HCT116 (cell line): ENCODE measurements at regions not wholly inside any gene's neighbourhood (a gene's known extent, or its start where the extent isn't known, plus 50 kb on each side); places are given as distances from the start of the nearest gene placed in this dataset.

ENCODE experiments used
- ATAC-seq: fragments of 200-7000 bp; cut with Tn5 transposase; 2 replicates; pipeline ENCODE4 v1.9.1; 2020; ENCODE audit warnings: mild to moderate bottlenecking, moderate library complexity
- BruUV-seq: library from RNA; stranded (reverse); fragments of 400-500 nt; replicated peaks from 2 replicates; lab custom pipeline; 2021; lab: Mats Ljungman, UMichigan
- CTCF ChIA-PET: fragments of 300-600 bp; sonication (Branson Sonifier 250); formaldehyde crosslinking; loops from one replicate; lab custom pipeline; 2021; ENCODE audit warnings: antibody characterized with exemption; lab: Charles Lee
- POLR2A ChIA-PET: fragments of 300-600, 350-600 bp; sonication (Branson Sonifier 250); formaldehyde crosslinking; loops from one replicate; lab custom pipeline; 2021; ENCODE audit warnings: antibody characterized with exemption; lab: Charles Lee
- RAD21 ChIA-PET, 2 experiments: fragments of 300-600 bp; sonication (Branson Sonifier 250); formaldehyde crosslinking; loops; one replicate each; lab custom pipeline; 2023; ENCODE audit warnings: low total read pairs in 2 of 2; ENCODE audit not compliant: uncharacterized antibody in 2 of 2, unreplicated experiment in 2 of 2, low non-redundant PET in 1 of 2; lab: Charles Lee
- DNase-seq: peaks from one replicate; pipeline ENCODE4 v3.0.0-alpha.2; 2010; ENCODE audit warnings: low read depth, low spot score
- H2AFZ ChIP-seq: fragments of 200-600 bp; shearing (Covaris generic), sonication (generic); 2 replicates; pipeline ENCODE4 v1.6.1; 2017; ENCODE audit warnings: low read depth, mixed run types, mixed read lengths, antibody characterized with exemption, low read length; ENCODE audit not compliant: poor library complexity, severe bottlenecking
- H3K27ac ChIP-seq: 2 replicates; pipeline ENCODE4 v1.5.1; 2012; ENCODE audit warnings: low read depth, low read length
- H3K27me3 ChIP-seq: fragments of 200-600 bp; sonication (generic); 2 replicates; pipeline ENCODE4 v1.6.1; 2016; ENCODE audit warnings: mixed run types, low read length, mixed read lengths; ENCODE audit not compliant: insufficient read depth
- H3K36me3 ChIP-seq, 2 experiments: fragments of 200-500 bp in 1 of 2; fragments of 200-600 bp in 1 of 2; sonication (Bioruptor generic) in 1 of 2; sonication (generic) in 1 of 2; 2 replicates each; pipeline versions ENCODE4 v1.5.1 to v1.6.1; 2014 to 2016; ENCODE audit warnings: low read length in 2 of 2, inconsistent platforms in 1 of 2, mixed read lengths in 1 of 2, mixed run types in 1 of 2; ENCODE audit not compliant: insufficient read depth in 2 of 2, control insufficient read depth in 1 of 2
- H3K4me1 ChIP-seq, 2 experiments: fragments of 200-600 bp in 1 of 2; sonication (generic) in 1 of 2; 2 replicates each; pipeline versions ENCODE4 v1.5.1 to v1.6.1; 2012 to 2017; ENCODE audit warnings: low read length in 2 of 2, inconsistent platforms in 1 of 2, mild to moderate bottlenecking in 1 of 2, mixed read lengths in 1 of 2, mixed run types in 1 of 2, moderate library complexity in 1 of 2; ENCODE audit not compliant: insufficient read depth in 2 of 2, control insufficient read depth in 1 of 2
- H3K4me2 ChIP-seq: fragments of 200-600 bp; sonication (generic); 2 replicates; pipeline ENCODE4 v1.6.1; 2017; ENCODE audit warnings: mixed run types, low read length, mixed read lengths
- H3K4me3 ChIP-seq, 2 experiments: fragments of 200-600 bp in 1 of 2; sonication (generic) in 1 of 2; replicated peaks in 1 of 2; 2 replicates each; pipeline ENCODE4 v1.5.1; 2011 to 2016; ENCODE audit warnings: low read length in 2 of 2, control low read depth in 1 of 2, low read depth in 1 of 2, mild to moderate bottlenecking in 1 of 2, mixed read lengths in 1 of 2, mixed run types in 1 of 2
- H3K79me2 ChIP-seq: fragments of 200-600 bp; sonication (generic); 2 replicates; pipeline ENCODE4 v1.6.1; 2017; ENCODE audit warnings: mild to moderate bottlenecking, mixed run types, low read length, moderate library complexity, mixed read lengths; ENCODE audit not compliant: insufficient read depth
- H3K9ac ChIP-seq: fragments of 200-600 bp; sonication (generic); 2 replicates; pipeline ENCODE4 v1.6.1; 2016; ENCODE audit warnings: low read length, mixed read lengths
- H3K9me2 ChIP-seq: fragments of 200-600 bp; sonication (generic), shearing (Covaris generic); 2 replicates; pipeline ENCODE4 v1.6.1; 2017; ENCODE audit warnings: mixed run types, mild to moderate bottlenecking, moderate library complexity; ENCODE audit not compliant: insufficient read depth
- H3K9me3 ChIP-seq, 2 experiments: fragments of 200-500 bp in 1 of 2; fragments of 200-600 bp in 1 of 2; sonication (Bioruptor generic) in 1 of 2; sonication (generic) in 1 of 2; 2 replicates each; pipeline ENCODE4 v1.6.1; 2014 to 2017; ENCODE audit warnings: low read length in 2 of 2, mixed read lengths in 2 of 2, inconsistent platforms in 1 of 2, low read depth in 1 of 2, mild to moderate bottlenecking in 1 of 2, mixed run types in 1 of 2, moderate library complexity in 1 of 2; ENCODE audit not compliant: control insufficient read depth in 1 of 2, insufficient read depth in 1 of 2
- H4K20me1 ChIP-seq: fragments of 200-600 bp; sonication (generic), shearing (Covaris generic); 2 replicates; pipeline ENCODE4 v1.6.1; 2017; ENCODE audit warnings: mixed run types, mild to moderate bottlenecking, moderate library complexity; ENCODE audit not compliant: insufficient read depth
- ATF3 ChIP-seq: IDR thresholded peaks from 2 replicates; pipeline ENCODE4 v1.6.1; 2012
- CBX3 ChIP-seq: IDR thresholded peaks from 2 replicates; pipeline ENCODE4 v1.6.1; 2012; ENCODE audit warnings: low read depth
- CEBPB ChIP-seq: IDR thresholded peaks from 2 replicates; pipeline ENCODE4 v1.6.1; 2012; ENCODE audit warnings: low read depth
- CTCF ChIP-seq, 3 experiments: fragments of 200-600 bp in 1 of 3; sonication (generic) in 1 of 3; IDR thresholded peaks in 2 of 3; conservative IDR thresholded peaks in 1 of 3; 2 replicates each; pipeline ENCODE4 v1.5.1; 2012 to 2017; ENCODE audit warnings: low read depth in 2 of 3, low read length in 2 of 3, antibody characterized with exemption in 1 of 3, borderline replicate concordance in 1 of 3, control low read depth in 1 of 3, mild to moderate bottlenecking in 1 of 3, mixed read lengths in 1 of 3, mixed run types in 1 of 3, moderate library complexity in 1 of 3; ENCODE audit not compliant: insufficient read depth in 1 of 3
- EZH2 ChIP-seq: fragments of 200-600 bp; sonication (generic); IDR thresholded peaks from 2 replicates; pipeline ENCODE4 v1.6.1; 2017; ENCODE audit warnings: antibody characterized with exemption, mixed run types
- FOSL1 ChIP-seq: IDR thresholded peaks from 2 replicates; pipeline ENCODE4 v1.6.1; 2012; ENCODE audit warnings: low read depth
- POLR2A ChIP-seq: IDR thresholded peaks from 2 replicates; pipeline ENCODE4 v1.7.0; 2011; ENCODE audit warnings: borderline replicate concordance; ENCODE audit not compliant: insufficient read depth, insufficient read length; ENCODE audit errors: extremely low read depth
- RAD21 ChIP-seq: IDR thresholded peaks from 2 replicates; pipeline ENCODE4 v1.6.1; 2012; ENCODE audit warnings: low read depth, mild to moderate bottlenecking
- SIN3A ChIP-seq: IDR thresholded peaks from 2 replicates; pipeline ENCODE4 v1.6.1; 2012; ENCODE audit warnings: low read depth
- TCF7L2 ChIP-seq: IDR thresholded peaks from 2 replicates; pipeline ENCODE4 v1.7.0; 2011; ENCODE audit warnings: borderline replicate concordance, inconsistent platforms; ENCODE audit not compliant: insufficient read depth, insufficient read length; ENCODE audit errors: extremely low read depth
- ZBTB33 ChIP-seq: IDR thresholded peaks from 2 replicates; pipeline ENCODE4 v1.6.1; 2011; ENCODE audit warnings: mild to moderate bottlenecking, low read length, moderate library complexity; ENCODE audit not compliant: insufficient replicate concordance; ENCODE audit errors: extremely low read depth
- intact Hi-C: fragments of 100-400 bp; cut with micrococcal nuclease; formaldehyde crosslinking; loops from 2 replicates; pipeline ENCODE4 v1.10.0; 2022

- Histone ChIP-seq H3K36me3 (no peaks in the 10 kb centered on the region), H3K79me2 (no peaks in the 10 kb centered on the region), H3K27ac (no peak overlapping the region), H3K4me3 (no peak overlapping the region), H4K20me1 (no peaks in the 10 kb centered on the region), H3K9me2 (no peaks in the 10 kb centered on the region), H3K4me2 (no peak overlapping the region), H3K27me3 (no peaks in the 10 kb centered on the region), H2AFZ (no peak overlapping the region), H3K9me3 (no peaks in the 10 kb centered on the region), H3K9ac (no peak overlapping the region), H3K4me1 (peaks cover 0 to 3% of the 10 kb centered on the region in 2 experiments; a peak in 1 of 4 replicates)
- TF ChIP-seq ATF3 (no peak), RAD21 (no peak), CBX3 (no peak), ZBTB33 (no peak), CEBPB (no peak), POLR2A (no peak), FOSL1 (no peak), SIN3A (no peak), TCF7L2 (no peak), CTCF (IDR thresholded peaks at IDR 0.05 in 2 of 3, conservative IDR thresholded peaks at IDR 0.05 in 1 of 3; ENCODE audit: borderline replicate concordance in 1 of 3, insufficient read depth in 1 of 3, low read depth in 2 of 3, low read length in 2 of 3) (no peak), EZH2 (no peak)
- no peak for ATAC-seq
- no peak for DNase-seq
- ChIA-PET POLR2A (no interaction called here), CTCF (no interaction called here), RAD21 (no interaction called here)
- BruUV-seq, result no TSS peak
- intact Hi-C loops, result no loop called here
These were observed 256.4 kb downstream of the DLEU7 start for GRCh38 chr13:50587115-50587514.
